GM19043 (cell line): ENCODE measurements at regions not wholly inside any gene's neighbourhood (a gene's known extent, or its start where the extent isn't known, plus 50 kb on each side); places are given as distances from the start of the nearest gene placed in this dataset.

Experiments
- ATAC-seq: cut with Tn5 transposase; IDR thresholded peaks from one replicate; pipeline ENCODE4 v1.9.1; 2021; ENCODE audit warnings: low read depth; ENCODE audit not compliant: unreplicated experiment

DNA sequence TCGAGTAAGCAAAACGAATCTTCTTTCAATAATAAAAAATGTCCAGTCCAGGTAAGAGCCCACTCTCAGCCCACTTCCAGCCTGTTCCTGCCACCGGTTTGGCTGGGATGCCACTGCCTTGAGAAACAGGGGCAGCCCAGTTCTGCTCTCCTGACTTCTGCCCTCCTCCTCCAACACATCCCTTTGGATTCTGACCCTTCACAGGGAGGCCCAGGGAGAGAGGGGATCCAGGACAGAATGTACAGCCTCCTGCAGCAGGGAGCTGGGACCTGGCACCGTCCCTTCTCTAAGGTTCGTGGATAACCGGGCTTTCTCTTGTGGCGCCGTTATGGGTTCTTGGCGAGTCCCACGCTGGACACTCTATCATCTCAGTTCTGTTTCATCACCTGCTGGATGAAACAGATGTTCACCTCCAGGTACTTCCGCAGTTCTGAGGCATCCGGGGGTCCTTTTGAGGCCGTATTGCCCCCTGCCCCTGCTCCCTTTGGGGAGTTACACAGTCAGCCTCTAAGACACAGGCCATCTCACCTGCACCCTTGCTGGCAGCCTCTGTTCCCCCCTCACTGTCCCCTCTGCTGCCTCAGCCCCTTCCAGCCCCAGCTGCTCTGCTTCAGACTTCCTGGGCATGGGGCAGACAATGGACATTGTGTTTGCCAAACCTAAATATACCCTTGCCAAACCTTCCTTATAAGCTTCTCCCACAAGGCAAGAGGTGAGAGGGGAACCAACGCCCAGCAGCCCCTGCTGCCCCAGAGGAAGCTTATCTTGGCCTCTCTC, 203.8 kb upstream of the ZMIZ1 start:
- ATAC-seq, result no peak

DNA sequence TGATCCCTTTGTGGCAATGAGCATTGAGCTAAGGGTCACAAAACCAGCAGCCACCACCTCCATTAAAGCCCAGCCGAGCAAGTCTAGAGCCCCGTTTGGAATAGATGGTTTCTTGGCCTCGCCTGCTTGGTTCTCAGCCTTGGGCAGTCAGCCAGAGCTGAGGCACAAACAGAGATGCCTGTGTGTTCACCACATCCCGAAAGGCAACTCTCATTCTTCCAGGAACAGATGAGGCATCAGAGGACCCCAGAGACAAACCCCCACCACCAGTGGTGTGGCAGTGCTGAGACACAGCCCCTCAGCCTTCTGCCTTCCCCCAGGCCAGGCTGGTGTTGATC, 203.3 kb upstream of the ZMIZ1 start:
- ATAC-seq, result no peak

DNA sequence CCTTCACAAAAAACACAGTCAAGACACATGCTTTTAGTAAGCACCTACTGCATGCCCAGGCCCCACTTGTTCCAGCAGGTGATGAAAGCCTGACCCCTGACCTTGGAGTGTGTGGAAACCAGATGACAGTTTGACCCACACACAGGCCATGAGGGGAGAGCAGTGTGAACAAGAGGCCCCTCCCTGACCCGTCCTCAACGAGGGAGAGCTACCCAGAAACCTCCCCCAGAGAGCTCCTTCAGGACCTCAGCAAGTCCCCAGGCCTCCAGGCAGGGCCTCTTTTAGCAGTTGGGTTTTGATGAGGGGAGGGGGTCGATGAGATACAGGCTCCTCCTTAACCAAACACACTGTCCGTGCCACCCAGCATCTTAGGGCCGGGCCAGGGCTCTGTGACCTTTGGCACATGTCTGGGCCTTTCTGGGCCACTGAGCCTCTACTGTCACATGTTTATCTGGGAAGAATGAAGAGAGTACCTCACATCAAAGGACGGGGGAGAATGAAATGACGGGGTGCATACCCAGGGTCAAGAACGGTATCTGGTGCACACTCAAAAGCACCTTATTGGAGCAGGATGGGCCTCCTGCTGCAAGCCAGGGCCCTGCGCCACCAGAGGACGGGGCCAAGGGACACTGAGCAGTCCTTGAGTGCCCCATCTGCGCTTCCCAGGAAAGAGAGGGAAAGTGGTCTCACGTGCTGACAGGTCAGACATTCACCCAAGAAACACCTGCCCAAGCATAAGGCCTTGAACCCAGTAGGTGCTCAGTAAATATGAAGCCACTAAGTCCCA, 202.6 kb upstream of the ZMIZ1 start:
- no peak for ATAC-seq

DNA sequence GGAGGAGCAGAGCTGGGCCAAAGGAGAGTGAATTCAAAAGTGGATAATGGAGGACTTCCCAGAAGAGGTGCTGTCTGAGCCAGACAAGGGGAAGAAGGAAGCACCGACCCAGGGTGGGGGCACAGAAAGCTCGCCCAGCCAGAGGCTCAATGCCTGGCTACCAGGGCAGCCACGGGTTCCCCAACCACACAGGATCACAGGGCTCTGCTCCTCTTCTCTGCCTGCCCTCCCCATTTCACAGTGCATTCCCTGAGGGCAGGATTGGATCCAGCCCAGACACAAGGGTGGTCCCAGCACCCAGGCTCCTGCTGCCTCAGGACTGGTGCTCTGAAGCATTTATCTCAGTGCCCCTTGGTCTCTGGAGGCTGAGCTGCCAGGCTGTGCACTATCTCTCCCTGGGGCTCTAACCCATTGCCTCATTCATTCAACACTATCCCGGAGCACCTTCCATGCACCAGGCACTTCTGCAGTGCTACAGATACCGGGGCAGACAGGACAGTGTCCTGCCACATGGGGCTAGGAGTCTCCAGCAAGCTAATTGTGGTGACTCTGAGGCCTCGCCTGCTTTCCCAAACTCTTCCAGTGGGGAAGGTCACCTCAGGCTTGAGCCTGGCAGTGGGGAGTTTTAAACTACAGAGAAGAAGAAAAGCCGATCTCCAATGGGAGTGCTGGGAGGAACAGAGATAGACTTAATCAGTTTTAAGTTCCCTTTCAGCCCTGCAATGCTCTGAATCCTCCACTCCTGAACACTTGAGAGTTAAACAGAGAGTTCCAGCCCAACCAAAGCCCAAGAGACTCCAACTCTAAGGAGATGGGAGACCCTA, 201.8 kb upstream of the ZMIZ1 start:
- no peak for ATAC-seq

DNA sequence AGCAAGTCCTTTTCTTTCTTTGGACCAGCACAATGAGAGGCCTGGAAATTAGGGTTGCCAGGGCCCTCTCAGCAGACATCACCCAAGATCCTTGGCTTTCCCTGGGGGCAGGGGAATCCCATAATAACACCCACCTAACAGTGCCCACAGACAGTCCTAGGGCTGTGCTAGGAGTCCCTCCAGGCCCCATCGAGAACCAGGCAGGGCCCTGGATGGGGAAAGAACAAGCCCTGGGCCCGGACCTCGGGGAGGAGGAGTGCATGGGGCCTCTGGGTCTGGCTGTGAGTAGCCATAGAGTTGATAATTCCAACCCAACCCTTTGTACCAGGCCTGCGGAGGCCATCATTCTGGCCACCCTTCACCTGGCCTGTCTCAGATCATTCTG, 201.2 kb upstream of the ZMIZ1 start:
- ATAC-seq, result no peak

DNA sequence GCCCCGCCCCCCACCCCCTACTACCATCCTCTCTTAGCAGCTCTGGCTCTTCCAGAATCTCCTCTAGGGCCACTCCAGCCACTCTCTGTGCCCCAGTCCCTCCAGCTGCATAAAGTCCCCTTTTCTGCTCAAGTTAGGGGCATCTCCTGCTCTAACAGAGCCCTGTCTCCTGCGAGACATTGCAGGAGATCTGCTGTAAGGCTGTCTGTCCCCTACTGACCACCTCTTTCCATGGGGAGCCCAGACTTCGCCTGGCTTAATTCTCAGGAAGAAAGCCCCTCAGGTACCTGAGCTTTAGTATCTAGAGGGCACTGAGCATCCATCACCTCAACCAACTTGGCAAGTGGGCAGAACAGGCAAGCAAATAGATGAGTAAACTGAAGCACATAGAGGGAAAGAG, 200.7 kb upstream of the ZMIZ1 start:
- no peak for ATAC-seq

DNA sequence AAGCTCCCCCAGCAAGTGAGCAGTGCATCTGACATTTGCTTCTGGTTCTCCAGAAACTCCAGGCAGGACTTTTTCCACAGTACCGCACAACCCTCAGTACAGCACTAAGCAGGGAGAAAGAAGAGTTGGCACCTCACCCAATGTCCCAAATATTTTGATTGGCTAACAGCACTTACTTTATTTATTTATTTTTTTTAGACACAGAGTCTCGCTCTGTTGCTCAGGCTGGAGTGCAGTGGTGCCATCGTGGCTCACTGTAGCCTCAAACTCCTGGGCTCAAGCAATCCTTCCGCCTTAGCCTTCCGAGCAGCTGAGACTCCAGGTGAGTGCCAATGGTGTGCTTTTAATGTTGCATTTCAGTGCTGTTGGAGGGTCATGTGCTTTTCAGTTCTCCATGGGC, 200.3 kb upstream of the ZMIZ1 start:
- no peak for ATAC-seq

DNA sequence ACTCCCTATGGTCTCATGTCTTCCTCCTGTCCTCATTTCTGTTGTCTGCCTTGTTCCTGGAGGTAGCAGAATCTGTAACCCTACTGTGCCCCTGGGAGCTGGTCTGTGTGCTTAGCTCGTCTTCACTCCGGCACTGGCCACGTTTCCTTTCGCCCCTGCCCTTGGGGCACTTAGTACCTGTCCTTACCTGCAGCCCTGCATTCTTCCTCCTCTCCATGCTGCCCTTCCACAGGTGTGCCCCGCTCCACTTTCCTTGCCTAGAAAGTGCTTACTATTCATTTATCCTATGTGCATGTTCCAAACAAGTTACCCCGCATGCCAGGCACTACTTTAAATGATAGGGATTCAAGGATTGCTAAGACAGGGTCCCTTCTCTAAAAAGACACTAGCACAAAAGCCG, 199.9 kb upstream of the ZMIZ1 start:
- ATAC-seq, result no peak

DNA sequence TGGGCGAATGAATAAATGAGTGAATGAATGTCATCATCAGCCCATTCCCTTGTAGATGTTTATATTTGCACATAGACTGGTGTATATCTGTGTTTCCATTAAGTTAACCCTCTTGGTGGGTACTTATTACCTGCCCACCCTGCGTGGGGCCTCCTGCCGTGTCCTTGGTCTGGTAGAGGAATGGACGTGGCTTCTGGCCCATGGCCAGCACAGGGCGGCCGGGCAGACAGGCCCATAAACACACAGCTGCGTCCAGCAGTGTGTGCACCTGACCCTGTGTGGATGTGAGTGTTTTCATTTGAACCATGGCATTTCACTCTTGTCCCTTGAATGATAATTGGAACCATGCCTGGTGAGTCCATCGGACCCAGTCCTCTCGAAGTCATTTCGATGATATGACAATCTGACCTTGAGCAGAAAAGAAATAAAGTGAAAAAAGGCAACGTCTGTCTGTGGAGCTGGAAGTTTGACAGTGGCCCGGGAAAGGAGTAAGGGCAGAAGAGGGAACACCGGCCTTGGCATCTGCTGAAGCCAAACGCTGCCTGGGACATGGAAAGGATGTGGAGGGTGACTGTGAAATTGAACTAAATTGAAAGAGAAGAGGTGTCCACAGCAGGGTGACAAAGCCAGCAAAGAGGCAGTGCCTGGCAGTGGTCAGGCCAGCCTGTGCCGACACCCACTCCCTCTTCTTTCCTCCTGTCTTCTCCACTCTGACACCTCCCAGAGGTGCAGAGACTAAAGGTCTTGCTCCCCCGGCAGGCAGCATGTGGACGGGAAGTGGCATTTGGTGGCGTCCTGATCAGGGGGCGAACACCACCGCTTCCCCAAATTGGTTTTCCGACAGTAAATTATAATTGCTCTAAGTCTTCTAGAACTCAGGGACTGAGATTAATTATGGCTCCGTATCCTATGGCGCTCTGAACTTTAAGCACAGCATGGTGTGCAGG, 199.0 kb upstream of the ZMIZ1 start:
- ATAC-seq, result no peak

DNA sequence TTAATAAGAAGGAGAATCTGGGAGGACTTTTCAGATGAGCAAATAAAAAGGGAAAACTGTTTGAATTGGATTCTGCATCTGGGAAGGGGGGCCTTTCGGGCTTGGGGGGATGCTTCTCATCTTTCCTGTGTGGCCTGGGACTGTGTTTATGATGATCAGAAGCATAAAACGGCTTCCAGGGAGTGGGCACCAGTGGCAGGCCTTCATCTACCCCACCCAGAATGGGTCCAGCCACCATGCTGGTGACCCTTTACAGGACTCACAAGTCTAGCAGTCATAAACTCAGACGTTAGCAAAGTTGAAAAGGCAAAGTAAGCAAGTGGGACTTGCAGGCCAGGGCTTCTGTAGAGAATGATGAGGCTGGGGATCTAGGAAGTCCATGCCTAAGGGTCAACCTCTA, 198.3 kb upstream of the ZMIZ1 start:
- no peak for ATAC-seq

DNA sequence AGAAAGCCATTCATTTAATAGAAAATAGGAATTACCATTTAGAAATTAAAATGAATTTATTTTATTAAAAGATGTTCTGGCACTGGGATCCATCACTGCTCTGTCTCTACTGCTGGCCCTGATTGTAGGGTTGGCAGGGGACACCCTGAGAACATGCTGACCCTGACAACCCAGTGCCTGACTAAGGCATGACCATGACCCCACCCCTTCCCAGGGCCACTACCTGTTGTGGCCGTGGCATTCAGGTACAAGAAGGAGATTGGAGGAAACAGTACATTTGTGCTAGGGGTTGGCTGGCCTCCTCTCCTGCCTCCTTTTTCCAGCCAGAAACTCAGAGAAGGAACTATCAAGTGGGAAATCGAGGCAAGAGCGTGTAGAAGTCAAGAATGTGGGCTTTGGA, 197.0 kb upstream of the ZMIZ1 start:
- ATAC-seq, result no peak

DNA sequence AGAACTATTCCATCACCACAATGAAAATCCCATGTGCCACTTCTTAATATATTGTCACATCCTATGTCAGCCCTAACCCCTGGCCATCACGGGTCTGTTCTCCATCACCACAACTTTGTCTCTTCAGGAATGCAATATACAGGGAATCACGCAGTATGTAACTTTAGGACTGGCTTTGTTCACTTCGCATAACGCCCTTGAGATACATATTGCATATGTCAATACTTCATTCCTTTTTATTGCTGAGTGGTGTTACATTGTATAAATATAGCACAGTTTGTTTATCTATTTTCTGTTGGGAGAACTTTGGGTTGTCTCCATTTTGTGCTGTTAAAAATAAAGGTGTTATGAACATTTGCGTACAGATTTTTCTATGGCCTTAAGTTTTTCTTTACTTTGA, 195.4 kb upstream of the ZMIZ1 start:
- no peak for ATAC-seq

DNA sequence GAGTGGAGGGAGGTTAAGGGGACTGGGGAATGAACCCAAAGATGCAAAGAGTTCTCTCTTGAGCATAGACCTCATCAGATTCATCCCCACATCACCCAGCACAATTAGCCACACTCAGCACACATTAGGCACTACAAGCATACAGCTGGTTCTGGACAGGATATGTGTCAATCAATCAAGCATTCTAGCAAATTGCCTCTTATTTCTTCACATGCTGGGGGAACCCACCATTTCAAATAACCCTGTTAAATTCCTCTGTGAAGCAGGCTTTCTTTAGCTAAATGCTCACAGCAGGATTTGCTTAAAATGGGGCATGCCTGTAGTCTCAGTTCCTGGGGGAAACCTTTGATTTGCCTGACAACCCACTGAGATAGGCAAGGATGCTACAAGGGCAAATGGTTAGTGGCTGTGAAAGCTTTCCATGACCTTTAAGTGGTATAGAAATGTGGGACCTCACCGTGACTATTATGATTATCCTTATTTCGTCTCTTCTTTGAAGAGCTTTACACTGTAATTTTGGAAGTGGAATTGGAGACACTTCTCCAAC, 193.4 kb upstream of the ZMIZ1 start:
- ATAC-seq, result no peak

DNA sequence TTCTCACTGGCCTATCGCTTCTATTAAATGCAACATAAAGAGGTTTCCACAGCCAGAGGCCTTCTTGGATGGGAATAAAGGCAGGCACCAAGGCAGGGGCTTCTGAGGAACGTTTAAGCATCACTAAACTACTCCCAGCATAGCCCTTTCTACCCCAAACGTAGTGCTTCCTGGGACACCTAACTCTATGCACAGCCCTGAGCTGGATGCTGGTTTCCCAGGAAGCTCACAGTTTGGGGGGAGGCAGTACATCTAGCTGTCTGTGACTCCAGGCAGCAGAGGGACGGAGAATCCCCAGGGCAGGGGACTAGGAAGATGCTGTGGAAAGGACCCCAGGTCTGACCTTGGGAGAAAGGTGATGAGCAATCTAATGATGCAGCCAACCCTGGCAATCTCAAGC, 192.8 kb upstream of the ZMIZ1 start:
- ATAC-seq, result no peak

DNA sequence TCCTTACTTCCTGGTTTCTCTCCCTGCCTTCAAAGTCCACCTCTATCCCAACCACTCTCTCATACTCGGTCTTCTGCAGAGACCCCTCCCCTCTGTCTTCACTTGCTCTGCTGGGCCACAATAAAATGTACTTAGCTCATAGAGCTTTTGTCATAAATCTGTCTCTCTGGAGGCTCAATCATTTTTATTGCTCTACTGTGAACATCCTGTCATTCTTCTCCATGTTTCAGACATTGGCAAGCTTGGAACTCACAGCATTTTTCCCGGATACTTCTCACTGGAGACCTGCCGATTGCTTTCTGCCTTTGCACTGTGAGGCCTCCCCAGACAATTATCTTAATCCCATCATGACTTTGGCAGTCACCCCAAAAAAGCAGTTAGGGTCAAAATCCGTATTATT, 192.3 kb upstream of the ZMIZ1 start:
- no peak for ATAC-seq

DNA sequence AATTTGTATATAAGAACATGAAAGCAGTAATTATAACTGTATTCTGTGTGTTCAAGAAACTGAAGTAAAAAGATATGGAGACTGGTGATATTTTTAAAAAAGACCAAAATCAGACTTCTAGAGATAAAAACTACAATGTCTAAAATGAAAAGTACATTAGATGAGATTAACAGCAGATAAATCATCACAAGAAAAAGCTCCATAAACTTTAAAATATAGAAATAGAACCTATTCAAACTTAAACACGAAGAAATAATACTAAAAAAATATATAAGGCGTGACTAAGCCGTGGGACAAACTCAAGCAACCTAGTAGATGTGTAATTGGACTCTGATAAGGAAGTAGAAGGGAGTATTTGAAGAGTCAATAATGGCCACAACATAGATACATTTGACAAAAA, 189.1 kb upstream of the ZMIZ1 start:
- ATAC-seq, result no peak

DNA sequence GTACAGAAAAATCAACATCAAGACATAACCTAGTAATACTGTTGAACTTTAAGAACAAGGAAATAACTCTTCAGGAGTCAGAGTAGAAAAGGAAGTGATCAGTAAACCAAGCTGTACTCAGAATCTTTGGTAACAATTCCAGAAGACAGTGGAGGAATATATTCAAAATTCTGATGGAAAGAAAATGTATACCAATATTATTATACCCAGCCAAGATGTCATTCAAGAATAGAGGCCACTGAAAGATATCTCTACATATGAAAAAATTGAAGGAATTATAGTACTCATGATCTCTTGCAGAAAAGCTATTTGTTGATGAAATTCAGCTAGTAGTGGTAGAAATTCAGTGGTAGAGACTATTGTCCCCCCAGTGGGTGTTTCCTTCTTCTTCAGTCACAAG, 182.6 kb upstream of the ZMIZ1 start:
- ATAC-seq, result no peak

DNA sequence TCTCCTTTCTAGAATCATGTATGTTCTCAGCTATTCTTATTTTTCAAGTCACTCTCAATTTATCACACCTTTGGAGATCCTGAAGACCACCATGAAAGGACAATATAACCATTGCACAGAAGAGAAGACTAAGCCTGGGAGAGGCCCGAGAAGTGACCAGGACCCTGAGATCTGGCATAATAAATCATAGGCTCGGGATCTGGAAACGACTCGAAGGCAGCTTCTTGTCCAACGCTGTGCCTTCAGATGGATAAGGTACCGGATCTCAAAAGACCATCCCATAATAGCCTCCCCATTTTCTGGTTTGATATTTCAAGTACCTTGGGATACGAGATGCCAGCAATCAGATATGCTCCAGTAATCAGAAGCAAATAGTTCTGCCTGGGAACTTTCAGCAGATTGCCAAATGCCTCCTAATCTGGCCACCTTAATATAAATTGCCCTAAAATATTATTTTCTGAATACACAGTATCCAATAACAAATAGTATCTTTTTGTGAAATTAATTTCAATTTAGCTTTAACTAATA, 179.2 kb upstream of the ZMIZ1 start:
- no peak for ATAC-seq

DNA sequence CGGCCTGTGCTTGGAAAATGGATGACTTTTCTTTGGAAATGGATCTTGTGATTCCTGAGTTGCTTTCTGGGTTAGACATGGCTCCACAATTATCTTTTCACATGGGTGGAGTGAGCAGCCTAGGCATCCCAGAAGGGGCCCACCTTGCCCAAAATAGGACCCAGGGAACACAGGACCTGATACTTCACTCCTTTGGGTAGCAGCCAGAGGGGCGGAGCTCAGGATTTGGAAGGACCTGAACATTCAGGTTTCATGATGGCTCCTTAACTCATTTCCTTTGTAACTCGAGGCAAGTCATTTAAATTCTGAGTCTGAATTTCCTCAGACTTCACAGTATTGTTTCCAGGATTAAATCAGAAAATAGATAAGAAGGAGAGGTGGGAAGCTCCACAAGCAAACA, 178.3 kb upstream of the ZMIZ1 start:
- ATAC-seq, result no peak

DNA sequence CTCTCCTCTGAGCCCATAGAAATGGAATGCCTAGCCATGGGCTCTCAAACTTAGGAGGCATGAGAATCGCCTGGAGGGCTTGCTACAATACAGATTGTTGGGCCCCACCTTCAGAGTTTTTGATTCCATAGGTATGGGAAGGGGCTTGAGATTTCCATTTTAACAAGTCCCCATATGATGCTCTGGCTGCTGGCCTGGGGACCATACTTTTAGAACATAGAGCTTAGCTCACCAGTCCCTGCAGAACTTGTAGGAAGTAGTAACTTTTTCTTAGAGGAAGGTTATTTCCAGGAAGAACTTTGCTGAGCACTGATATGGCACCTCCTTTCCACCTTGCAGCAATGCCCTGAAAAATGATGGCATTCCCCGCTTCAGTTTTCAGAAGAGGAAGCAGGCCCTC, 177.0 kb upstream of the ZMIZ1 start:
- ATAC-seq, result no peak
